Head of caudate nucleus (tissue), 42 donors: ENCODE measurements at regions not wholly inside any gene's neighbourhood (a gene's known extent, or its start where the extent isn't known, plus 50 kb on each side); places are given as distances from the start of the nearest gene placed in this dataset.
"Not testable (repeated sequence)": the region's sequence is repeated elsewhere in the genome, so short reads cannot be mapped to it uniquely, and the experiment has no call there.

Source experiments
- DNase-seq, 42 donors: peaks; one replicate each; pipeline versions ENCODE4 v3.0.0 to v3.0.0-alpha.2; 2020 to 2021; ENCODE audit warnings: mixed read lengths in 7 of 42
- intact Hi-C: fragments of 100-400 bp; cut with DNase I; formaldehyde crosslinking; loops from one replicate; pipeline ENCODE4 v1.15.0; 2022

DNA sequence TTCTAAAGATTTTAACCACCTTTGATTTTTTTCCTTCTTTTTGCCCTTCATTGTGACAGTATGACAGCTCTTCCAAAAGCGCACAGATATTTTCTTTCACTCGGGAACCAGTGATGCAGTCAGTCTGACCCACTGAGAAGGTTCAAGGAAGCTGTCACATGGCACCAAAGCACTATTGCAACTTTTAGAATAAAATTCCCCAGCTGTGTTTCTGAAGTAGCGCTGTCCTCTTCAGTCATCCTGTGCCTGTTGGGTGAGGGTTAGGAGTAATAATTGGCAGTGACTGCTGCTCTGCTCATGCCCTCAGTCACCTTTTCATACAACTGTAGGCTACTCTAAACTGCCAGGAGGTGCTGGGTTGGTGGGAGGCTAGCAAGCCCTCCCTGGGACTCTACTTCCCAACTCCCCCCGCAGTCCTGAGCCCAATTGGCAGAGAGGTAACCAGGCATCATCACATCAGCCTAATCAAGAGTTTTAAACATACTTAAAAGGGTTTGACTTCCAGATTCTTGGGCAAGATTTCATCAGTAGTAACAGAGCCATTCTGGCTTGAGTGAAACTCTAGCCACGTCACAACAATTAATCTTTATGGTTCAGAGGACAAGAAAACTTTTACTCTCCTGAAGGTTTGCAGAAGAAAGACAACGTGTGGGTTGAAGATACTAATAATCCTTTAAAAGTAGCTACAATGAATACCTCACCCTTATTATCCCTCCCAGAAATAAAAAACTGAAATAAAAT is 473.3 kb downstream of the FBXO15 start:
- no peak for DNase-seq
- intact Hi-C loops, result no loop called here

DNA sequence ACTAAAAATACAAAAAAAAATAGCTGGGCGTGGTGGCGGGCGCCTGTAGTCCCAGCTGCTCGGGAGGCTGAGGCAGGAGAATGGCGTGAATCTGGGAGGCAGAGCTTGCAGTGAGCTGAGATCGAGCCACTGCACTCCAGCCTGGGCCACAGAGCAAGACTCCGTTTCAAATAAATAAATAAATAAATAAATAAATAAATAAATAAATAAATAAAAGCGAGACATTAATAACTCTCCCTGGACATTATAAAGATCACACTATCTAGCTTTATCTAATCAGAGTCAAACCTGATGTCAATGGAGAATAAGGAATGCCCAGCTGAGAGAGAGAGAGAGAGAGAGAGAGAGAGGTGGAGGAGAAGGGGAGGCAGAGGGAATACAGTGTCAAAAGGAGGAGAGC is 476.2 kb downstream of the FBXO15 start:
- DNase-seq, intact Hi-C loops: not testable (repeated sequence)

DNA sequence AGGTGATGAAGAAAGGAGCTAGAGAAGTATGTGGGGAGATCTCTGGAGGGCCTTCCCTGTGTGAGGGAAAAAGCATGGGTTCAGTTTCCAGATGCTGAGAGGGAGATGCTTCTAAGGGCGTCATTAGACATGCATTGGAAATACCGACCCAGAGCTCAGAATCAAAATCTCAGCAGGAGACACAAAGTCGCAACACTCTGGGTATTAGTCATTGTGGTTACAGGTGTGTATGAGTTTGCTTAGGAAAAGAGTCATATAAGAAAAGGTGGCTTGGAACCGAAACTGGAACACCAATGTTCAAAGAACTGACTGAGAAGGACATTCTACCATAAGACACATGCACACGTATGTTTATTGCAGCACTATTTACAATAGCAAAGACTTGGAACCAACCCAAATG is 477.1 kb downstream of the FBXO15 start:
- intact Hi-C loops, result no loop called here

DNA sequence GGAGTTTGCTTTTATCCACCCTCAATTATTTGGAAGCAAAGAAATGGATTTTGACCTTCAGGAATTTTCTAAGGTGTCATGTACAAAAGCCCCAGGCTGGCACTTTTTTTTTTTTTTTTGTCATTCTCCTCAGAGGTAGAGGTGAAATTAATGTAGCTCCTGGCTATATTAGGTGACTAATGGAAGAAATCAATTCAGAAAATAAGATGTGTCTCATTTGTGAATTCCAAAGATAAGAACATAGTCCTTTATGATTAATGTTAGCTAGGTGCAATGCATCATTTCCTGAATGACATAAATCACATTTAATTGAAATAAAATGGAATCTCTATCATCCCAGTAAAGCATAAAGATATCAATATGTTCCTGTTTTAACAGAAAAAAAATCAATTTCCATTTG is 477.6 kb downstream of the FBXO15 start:
- DNase-seq, result no peak
- intact Hi-C loops, result no loop called here

More for the DNA sequence above, 477.1 kb downstream of the FBXO15 start:
- no peak for DNase-seq

DNA sequence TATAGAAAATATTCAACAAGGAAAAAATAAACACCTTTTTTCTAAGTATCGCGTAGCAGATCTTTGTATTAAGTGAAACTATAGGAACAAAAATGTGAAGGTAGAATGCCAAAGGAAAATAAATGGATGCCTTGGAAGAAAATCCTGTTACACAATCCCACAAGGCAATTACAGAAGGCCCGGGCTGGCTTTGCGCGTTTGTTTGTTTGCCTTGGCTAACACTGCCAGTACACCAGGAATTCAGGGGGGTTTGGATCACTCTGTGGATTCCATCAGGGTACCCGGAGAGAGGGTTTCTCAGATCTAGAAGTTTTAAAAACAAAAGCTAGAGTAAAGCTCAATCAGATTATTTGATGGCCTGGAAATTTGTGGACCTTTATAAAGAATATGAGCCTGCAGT is 478.3 kb downstream of the FBXO15 start:
- intact Hi-C loops, result no loop called here
- peak in 7 of 42 donors; percentile 10 to 45 (median 31) for DNase-seq

DNA sequence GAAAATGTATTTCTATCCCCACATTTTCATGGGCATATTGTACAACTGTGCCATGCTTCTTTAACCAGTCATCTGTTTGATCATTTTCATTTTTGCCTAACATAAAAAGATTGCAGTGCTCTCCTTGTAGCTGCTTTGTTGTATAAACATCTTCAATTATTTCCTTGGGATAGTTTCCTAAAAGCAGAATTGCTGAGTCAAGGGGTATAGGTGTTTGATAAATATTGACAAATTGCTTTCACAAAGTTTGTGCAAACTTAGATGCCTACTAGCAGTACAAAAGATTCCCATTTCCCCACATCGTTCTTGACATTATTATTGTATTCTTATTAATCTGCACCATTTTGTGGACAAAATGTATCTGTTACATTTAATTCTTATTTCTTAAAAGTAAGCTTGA is 479.6 kb downstream of the FBXO15 start:
- DNase-seq, result no peak
- intact Hi-C loops, result no loop called here

DNA sequence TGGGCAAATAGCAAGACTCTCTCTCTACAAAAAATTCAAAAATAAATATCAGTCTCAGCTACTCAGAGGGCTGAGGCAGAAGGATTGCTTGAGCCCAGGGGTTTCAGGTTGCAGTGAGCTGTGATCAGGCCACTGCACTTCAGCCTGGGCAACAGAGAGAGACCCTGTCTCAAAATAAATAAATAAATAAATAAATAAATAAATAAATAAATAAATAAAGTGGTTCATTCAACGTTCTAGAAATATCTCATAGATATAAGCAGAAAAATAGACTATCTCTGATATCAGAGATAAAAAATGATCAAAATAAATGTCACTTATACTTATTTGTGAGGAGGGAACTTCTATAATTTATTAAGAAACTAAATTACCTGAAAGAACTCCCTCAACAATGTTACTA is 480.9 kb downstream of the FBXO15 start:
- intact Hi-C loops, result no loop called here
- DNase-seq, result no peak

DNA sequence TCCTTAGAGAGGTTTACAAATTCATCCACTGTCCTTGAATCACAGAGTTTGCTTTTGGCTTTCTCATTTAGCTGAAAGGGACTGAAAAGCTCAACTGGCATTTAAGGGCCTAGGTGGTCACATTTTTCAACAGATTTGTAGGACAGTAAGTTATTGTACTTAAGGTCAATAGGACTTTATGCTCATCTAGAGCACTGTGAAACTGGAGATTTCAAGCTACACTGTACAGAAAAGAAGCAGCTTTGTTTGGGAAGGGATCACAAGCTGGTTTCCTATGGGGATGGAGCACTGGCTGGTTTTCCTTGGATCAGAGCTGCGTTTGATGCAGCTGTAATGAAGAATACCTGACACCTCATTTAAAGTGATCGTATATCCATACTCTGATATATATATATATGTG is 482.7 kb downstream of the FBXO15 start:
- intact Hi-C loops, result no loop called here
- no peak for DNase-seq

DNA sequence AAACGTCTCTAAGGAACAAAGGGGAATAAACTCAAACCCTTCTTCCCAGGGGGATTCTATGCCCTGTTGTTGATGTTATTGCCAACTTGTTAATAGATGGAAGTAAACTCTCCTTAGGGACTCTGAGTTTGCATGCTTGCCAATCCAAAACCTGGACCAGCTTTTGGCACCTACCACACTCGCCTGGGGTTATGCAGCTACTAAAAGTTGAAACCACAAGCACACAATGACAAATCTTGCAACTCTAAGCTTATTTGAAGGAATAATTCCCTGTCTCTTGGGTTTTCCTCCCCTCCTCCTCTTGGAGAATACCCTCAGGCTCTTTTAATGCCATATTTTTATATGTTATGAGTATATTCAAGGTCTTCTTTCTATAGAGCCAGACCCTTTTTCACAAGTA is 484.1 kb downstream of the FBXO15 start:
- peak in 1 of 42 donors; percentile 10 for DNase-seq
- intact Hi-C loops, result no loop called here

DNA sequence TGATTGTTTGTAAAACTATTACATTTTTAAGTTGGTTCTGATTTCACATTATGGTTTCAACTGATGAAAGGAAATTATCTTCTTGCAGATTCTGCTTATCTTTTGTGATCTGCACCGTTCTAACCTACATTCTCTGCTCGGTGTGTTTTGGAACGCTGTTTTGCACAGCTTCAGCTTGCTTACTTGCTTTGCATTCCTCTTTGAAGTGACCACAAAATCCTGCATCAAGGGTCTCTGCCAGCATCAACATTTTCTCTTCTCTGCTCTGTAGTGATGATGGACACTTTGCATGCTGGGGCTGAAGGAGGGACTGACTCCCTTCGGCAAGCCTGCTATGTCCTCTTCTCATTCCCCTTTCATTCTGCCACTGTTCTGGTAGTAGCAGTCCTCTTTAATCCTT is 485.2 kb downstream of the FBXO15 start:
- intact Hi-C loops, result no loop called here
- no peak for DNase-seq

DNA sequence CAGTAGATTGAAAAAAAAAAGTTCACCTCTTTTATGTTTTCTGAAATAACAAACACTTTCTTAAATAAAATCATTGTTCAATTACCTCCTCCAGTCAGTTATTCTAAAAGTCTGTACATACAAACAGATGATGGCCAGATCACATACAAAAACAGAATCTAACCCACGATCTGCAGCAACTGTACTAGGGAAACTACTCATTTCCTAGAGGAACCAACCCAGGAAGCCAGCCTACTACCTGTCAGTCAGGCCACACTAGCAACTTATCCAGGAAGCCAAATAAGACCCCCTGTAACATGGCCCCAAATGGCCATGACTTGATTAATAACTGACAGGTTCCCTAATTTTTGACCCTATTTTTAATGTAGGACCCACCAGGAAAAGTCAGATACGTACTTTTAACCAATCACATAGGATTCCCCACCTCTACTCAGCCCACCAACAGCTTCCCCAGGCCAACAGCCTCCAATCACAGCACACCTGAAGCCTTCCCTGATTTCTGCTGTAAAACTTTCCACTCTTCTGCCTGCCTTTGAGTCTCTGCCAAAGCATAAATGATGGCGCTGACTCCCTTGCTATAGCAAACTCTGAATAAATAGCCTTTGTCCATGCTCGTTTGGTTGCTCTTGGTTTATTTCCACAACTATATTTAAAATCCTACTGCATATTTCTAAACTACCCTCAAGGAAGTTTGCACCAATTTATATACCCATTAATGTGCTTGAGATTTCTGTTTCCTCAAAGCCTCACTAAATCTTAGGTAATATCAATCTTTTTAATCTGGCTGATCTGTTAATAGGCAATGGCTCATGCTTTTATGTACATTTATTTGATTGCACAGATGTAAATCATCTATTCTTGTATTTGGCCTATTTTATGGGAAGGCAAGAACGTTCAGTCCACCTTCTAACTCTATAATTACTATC is 486.4 kb downstream of the FBXO15 start:
- no peak for DNase-seq
- intact Hi-C loops, result no loop called here

DNA sequence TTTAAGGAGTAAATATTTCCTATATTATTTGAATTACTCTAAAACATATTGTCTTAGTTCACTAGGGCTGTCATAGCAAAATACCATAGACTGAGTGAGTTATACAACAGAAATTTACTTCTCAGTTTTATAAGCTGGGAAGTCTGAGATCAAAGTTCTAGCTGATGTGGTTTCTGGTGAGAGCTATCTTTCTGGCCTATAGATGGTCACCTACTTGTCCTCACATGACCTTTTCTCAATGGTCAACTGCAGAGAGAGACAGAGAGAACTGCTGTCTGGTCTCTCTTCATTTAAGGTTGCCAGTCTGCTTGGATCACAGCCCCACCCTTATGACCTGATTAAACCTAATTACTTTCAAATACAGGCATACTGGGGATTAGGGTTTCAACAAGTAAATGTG is 490.9 kb downstream of the FBXO15 start:
- no peak for DNase-seq
- intact Hi-C loops, result no loop called here

DNA sequence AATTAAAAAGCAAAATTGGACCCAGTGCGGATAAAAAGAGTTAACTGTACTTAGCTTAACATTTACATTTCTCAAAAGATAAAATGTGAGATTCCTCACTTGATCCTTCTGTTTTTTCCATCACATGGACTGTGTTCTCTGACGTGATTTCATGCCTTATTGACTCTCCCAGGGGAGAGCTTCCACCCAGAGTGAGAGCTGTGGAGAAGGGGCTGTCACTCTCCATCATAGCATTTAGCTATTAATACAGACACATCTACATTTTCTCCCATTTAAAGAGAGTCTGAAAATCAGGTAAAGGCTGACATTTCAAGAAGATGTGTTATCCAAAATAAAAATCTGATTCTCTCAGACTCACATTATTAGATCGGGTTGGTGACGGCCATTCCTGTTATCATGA is 493.8 kb downstream of the FBXO15 start:
- intact Hi-C loops, result no loop called here
- no peak for DNase-seq

DNA sequence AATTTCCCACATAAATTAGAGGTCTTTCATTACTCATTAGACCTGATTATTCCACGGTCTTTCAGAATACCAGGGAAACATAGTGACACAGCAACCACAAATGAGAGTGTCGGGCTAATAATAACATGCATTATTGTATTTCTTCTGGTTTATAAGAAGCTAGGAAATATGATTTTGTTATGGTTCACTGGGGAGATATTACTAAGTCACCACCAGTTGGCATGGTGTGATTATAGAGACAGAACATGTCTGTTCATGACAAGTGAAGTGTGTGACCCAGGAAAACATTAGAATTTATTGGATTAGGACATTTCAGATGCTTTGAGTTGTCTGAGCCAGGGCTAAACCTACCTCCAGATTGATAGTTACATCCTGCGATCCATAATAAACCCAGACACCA is 494.4 kb downstream of the FBXO15 start:
- intact Hi-C loops, result no loop called here
- DNase-seq, result no peak

DNA sequence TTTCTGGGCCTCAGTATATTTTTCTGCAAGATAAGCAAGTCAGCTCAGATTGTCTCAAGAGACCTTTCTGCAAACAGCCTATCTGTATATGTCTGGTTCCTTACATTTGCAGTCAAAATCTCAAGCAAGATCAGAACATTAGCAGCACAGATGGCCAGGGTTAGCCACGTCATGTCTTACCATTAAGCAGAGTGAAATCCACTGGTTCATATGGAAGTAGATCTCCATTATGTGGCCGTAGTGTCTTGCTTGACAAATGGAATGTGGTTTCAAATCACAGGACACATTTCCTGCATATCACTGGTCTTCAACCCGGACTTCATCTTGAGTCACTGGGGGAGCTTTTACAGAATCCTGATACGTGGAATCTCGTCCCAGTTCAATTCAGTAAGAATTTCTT is 500.2 kb downstream of the FBXO15 start:
- no peak for DNase-seq
- intact Hi-C loops, result no loop called here

DNA sequence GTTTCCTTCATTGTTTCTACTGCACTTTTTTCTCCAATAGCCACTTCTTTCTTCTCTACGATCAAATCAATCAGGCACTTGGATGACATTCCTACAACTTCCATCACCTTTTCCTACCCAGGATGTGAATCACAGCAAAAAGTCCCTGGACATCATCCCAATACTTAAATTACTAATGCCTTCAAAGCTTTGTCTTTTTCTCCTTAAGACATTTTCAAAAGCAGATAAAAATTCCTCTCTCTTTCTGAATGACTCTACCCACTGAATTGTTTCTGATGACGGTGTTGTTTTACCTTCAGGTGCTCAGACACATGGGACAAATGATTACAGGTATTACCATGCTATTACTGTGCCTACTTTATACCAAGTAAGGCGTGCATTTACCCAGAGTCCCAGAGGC is 500.9 kb downstream of the FBXO15 start:
- intact Hi-C loops, result no loop called here
- DNase-seq, result no peak

DNA sequence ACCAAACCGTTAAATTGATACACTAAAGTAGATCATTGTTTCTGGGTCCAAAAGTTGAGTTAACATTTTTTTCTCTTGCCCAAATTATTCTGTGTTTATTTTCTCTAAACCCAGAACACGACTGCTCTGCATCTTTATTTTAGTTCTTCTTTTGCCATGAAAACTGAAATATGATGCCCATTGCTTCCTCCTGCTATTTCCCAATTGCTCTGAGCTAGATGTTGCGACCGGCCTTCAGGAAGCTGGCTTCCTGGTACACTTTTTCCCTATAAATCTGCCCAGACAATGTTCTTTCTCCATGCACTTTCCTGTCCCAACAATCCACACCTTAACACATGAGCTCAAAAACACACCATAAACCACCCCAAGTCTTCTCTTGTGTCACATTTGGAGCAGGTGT is 501.4 kb downstream of the FBXO15 start:
- intact Hi-C loops, result no loop called here
- DNase-seq, result no peak

DNA sequence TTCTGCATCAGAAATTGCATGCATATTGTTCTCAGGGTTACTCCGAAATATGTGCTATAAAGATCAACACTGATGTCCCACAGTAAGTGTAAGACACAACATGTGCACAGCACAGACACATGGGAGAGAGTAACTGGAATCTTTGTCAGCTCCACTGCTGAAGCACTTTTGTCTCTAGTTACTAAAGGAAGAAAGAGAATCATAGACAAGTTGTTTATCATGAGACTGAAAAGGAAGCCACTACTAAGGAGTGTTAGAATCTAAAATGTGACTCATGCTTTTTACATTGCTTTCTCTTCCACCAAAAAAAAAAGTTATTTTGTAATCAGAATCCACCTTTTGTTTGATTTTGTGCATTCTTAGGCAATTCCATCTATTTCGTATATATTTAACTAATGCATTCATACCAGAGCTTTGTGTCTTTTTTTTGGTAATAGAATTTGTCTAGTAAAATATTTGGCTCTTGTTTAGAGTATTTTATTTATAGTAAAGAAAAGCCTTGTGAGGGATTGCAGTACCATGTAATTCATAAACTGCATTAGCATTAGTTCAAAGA is 502.4 kb downstream of the FBXO15 start:
- intact Hi-C loops, result no loop called here

DNA sequence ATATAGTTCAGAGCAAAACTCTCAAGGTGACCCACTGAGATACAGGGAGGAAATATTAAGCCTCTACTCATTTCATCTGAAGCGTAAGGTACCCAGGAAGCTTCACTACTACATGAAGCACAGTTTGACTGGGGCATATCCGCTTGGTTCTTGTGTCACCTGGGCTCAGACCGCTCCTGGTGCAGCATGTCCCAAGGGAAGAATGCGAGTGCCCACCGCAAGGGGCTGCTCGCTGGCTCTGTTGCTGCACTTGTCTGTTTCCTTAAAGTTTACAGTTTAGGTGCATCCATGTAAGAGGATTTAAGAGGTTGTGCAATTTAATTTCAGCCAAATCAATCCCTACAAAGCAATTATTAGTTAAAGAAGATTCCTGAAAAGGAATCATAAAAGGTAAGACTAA is 507.8 kb downstream of the FBXO15 start:
- intact Hi-C loops, result no loop called here
- DNase-seq, result no peak

More for the DNA sequence above, 502.4 kb downstream of the FBXO15 start:
- DNase-seq, result no peak

DNA sequence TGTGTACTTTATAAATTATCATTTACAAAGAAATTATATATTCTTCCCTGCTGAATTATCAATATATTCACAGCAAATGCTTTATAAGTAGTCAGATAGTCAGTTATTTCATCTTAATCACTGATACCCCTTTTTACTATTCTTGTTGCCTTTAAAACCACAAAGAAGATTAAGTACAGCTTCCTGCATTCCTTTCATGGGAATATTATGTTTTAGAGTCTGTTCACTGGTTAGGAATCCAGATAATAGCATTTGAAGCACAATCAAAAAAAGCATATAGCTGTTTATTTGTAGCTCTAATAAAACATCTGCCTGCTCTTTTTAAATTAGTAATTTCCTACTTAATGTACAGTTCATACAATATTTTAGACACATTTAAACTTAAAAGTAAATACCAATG is 508.9 kb downstream of the FBXO15 start:
- no peak for DNase-seq
- intact Hi-C loops, result no loop called here
